GM21723 (cell line): ENCODE measurements at regions not wholly inside any gene's neighbourhood (a gene's known extent, or its start where the extent isn't known, plus 50 kb on each side); places are given as distances from the start of the nearest gene placed in this dataset.
"Not testable (repeated sequence)": the region's sequence is repeated elsewhere in the genome, so short reads cannot be mapped to it uniquely, and the experiment has no call there.

ENCODE experiments used
- ATAC-seq: cut with Tn5 transposase; IDR thresholded peaks from one replicate; pipeline ENCODE4 v1.9.1; 2021; ENCODE audit warnings: mild to moderate bottlenecking, moderate library complexity; ENCODE audit not compliant: unreplicated experiment

- no peak for ATAC-seq
These were observed 105.1 kb downstream of the MEX3B start for GRCh38 chr15:81940467-81941451.

- ATAC-seq = no peak
These were observed 106.0 kb downstream of the MEX3B start for GRCh38 chr15:81939604-81940440.

DNA sequence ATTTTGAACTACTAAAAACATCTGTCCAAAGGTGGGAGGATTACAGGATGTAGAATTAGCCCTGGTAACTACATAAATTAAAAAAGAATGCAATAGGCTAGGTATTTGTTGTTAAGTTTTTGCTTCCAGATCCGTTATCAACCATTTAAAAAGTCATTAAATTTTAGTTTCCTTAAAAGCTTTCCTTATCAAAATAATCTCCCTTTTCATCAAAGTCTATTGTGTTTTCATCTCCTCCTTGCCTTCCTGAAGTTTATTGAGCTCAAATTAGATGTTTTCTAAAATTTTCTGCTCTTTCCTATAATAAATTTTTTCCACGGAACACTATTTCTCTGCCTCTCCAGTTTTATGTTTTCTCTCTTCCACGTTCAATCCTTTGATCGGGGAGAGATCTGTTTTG is 108.6 kb downstream of the MEX3B start:
- ATAC-seq = no peak

DNA sequence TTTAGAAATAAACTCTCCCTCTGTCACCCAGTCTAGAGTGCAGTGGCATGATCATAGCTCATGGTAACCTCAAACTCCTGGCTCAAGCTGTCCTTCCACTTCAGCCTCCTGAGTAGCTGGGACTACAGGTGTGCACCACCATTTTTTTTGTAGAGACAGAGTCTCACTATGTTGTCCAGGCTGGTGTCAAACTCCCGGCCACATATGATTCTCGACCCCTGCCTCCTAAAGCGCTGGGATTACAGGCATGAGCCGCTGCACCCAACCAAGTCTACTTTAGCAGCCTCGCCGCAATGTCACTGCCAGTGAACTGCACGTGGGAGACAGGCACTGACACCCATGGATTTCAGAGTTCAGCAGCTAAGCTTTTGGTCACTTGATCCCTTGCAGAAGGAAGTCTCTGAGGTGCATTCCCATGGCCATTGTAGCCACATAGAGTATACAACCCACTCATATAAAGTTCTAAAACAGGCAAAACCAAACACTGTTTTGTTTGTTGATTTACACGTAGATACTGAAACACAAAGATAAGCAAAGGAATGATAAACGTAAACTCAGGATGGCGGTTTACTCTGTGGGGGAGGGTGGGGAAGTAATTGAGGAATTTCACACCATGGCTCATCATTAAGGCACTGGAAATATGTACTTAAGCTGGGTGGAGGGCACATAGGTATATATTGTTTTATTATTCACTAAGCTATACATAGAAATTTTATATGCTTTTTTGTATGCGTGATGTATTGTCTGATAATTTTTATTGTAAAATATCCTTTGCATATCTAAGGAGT is 115.0 kb downstream of the MEX3B start:
- no peak for ATAC-seq

DNA sequence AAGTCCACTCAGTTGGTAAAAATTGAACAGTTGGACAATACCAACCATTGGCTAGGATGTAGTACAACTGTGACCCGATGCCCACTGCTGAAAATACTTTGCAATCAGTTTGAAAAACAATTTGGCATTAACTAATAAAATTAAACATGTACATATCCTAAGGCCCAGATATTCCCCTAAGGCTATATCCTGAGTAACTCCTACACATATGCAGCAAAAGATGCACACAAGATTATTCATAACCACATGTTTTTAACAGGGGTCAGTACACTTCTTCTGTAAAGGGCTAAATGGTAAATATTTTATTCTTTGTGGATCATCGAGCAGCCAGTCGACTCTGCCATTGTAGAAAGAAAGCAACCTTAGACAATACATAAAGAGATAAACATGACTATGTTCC is 116.3 kb downstream of the MEX3B start:
- ATAC-seq = no peak

DNA sequence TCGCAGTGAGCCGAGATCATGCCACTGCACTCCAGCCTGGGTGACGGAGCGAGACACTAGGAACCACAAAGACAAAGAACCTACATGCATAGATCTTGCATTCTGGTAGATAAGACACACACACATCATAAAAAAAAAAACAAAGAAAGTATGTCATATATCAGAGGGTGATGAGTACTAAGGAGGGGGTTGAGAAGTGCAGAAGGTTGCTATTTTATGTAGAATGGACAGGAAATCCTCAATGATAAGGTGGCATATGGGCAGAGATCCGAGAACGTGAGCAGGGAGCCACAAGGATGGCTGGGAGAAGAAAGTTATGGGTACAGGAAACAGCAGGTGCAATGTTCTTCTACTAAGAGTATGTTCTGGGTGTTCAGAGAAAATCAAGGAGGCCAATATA is 118.8 kb downstream of the MEX3B start:
- no peak for ATAC-seq

GRCh38 chr15:81924729-81925128 is 121.1 kb downstream of the MEX3B start:
- ATAC-seq = no peak

DNA sequence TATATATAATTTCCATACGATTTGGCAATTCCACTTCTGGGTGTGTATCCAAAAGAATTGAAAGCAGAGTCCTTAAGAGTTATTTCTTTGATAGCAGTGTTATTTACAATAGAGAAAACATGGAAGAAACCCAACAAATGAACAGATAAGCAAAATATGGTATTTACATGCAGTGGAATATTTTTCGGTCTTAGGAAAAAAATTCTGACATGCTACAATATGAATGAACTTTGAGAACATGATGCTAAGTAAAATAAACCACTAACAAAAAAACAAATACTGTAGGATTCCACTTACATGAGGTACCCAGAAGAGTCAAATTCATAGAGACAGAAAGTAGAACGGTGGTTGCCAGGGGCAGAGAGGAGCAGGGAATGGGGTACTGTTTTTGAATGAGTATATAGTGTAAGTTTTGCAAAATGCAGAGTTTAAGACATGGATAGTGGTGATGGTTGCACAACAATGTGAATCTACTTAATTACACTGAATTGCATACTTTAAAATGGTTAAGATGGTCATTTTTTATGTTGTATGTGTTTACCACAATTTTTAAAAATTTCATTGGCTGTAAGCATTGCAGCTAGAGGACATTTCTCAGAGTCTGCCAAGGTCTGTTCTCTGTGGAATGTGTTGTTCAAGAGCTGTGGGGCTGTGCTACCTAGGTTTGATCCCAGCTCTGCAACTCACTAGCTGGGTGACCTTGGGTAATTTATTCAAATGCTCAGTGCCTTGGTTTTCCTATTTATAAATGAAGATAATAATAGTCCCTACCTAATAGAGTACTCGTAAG is 122.1 kb downstream of the MEX3B start:
- ATAC-seq = no peak

DNA sequence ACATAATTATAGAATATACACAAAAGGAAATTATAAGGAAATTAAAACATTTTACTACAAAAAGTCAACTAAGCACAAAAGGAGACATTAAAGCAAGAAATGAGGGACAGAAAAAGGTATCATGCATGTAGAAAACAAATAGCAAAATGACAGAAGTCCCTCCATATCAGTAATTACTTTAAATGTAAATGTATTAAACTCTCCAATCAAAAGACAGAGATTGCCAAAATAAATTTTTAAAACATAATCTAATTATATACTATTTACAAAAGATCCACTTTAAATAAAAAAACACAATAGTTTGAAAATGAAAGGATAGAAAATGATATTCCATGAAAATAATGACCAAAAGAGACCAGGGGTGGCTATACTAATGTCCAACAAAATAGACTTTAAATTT is 123.7 kb downstream of the MEX3B start:
- no peak for ATAC-seq

DNA sequence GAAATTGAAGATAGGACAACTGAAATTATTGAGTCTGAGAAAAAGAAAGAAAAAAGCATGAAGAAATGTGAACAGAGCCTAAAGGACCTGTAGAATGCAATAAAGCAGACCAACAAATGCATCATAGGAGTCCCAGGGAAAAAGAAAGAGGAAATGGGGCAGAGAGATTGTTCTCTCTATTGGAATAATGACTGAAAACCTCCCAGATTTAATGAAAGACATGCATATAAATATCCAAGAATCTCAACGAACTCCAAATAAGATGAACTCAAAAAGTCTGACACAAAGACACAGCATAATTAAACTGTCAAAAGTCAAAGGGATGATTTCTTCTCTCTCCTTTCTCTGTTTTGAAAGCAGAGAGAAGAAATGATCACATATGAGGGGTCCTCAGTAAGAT is 124.7 kb downstream of the MEX3B start:
- no peak for ATAC-seq

DNA sequence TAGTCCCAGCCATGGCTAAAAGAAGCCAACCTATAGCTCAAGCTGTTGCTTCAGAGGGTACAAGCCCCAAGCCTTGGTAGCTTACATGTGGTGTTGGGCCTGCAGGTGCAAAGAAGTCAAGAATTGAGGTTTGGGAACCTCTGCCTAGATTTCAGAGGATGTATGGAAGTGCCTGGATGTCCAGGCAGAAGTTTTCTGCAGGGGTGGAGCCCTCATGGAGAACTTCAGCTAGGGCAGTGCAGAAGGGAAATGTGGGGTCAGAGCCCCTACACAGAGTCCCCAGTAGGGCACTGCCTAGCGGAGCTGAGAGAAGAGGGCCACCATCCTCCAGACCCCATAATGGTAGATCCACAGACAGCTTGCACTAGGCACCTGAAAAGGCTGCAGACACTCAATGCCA is 127.1 kb downstream of the MEX3B start:
- not testable (repeated sequence) for ATAC-seq

DNA sequence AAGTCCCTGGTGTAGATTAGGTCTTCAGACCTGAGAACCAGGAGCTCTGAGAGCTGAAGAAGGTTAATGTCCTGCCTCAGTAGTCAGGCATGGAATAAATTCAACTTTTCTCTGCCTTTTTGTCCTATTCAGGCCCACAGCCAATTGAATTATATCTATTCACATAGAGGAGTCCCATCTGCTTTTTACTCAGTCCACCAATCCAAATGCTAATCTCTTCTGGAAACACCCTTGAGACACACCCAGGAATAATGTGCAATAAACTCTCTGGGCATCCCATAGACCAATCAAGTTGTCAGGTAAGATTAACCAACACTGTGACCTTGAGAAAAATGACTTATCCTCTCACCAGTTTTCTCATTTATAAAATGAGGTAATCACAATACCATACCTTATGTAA is 129.4 kb downstream of the MEX3B start:
- ATAC-seq = no peak

DNA sequence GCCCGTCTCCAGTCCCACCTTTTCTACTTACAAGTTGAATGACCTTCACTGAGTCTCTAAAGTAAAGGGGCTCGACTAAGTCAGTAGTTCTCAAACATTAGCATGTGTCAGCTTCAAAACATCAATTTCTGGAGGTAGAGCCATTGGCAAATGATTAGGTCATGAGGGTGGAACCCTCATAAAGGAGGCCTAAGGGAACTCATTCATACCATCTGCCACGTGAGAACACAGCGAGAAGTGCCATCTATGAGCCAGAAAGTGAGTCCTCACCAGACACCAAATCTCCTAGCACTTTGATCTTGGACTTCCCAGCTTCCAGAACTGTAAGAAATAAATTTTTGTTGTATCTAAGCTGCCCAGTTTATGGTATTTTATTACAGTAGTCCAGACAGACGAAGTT is 129.8 kb downstream of the MEX3B start:
- no peak for ATAC-seq

- ATAC-seq = no peak
These were observed 131.0 kb downstream of the MEX3B start for GRCh38 chr15:81914734-81915256.

DNA sequence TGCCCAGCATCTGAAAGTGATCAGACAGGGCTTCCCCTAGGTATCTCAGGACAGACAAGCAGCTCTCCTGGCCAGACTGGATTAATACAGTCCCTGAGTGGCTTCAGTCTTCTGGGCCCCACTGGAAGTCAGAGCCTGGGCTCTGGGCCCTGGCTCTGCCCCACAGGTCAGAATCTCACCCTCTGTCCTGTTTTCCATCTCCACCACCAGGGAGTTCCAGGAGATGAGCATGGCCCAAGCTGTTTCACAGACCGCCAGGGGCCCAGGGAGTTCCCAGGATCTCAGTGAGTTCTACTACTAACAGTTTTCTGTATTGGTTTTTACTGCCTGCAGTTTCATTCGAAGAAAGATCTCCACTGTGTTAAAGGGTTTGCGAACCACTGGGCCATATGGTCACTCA is 131.5 kb downstream of the MEX3B start:
- ATAC-seq = no peak

- no peak for ATAC-seq
These were observed 134.5 kb downstream of the MEX3B start for GRCh38 chr15:81911022-81911971.

DNA sequence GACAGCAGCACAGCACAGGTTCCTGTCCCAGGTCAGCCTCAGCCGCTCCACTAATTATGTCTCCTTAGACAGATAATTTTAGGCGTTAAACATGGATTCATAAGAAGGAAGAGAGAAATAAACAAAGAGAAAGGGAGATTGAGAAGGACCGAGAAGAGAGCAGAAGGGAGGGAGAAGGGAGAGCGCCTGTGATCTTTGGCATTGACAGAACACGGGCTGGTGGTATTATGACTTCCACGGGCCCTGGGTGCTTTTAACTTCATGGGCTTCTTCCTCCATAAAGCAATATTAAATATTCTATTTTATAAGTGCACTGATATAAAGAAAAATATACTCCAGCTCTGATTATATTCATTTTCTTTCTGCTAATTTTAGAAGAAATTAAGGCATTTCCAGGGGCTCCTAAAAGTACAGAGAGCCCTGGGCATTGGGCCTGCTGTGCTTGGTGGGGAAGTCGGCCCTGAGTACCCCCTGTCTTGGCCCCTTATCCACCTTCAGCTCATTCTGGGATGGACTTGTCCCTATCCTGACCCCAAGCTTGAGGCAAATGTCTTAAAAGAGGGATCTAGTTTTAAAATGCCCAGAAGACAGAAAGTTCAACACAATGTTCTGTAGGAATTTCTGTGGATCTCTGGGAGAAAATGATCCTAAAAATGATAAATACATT is 135.3 kb downstream of the MEX3B start:
- ATAC-seq = no peak

GRCh38 chr15:81909011-81909358 is 136.8 kb downstream of the MEX3B start:
- ATAC-seq = no peak
